ENCODE measurements at regions not wholly inside any gene's neighbourhood (a gene's known extent, or its start where the extent isn't known, plus 50 kb on each side); places are given as distances from the start of the nearest gene placed in this dataset.

GRCh38 chr4:176469546-176469945 is 149.8 kb downstream of the SPCS3 start (continued):
- TF ChIP-seq ZNF518A (tag by site-specific recombination; conservative IDR thresholded peaks at IDR 0.05; ENCODE audit: low read depth), result no peak
- TF ChIP-seq PRDM4 (tag by site-specific recombination; IDR thresholded peaks at IDR 0.05), result no peak
- no peak for TF ChIP-seq ZNF138 (tag by site-specific recombination; IDR thresholded peaks at IDR 0.05; ENCODE audit: borderline replicate concordance)
- no peak for TF ChIP-seq SCRT1 (tag by site-specific recombination; IDR thresholded peaks at IDR 0.05; ENCODE audit: borderline replicate concordance)
- no peak for TF ChIP-seq ZNF335 (tag by site-specific recombination; conservative IDR thresholded peaks at IDR 0.05)
- no peak for TF ChIP-seq ZNF830 (tag by site-specific recombination; IDR thresholded peaks at IDR 0.05; ENCODE audit: low read depth)
- TF ChIP-seq ZNF16 (tag by site-specific recombination; IDR thresholded peaks at IDR 0.05; ENCODE audit: low read depth), result no peak

- ChIA-PET POLR2A (no interaction called here), CTCF (interaction anchor here (0.5 to 0.6 kb wide), 2 partner anchors 21 to 56 kb away, joined by 3 to 6 read pairs; no protein-coding TSS in a partner anchor)
Measured at GRCh38 chr4:176470671-176471070, 150.9 kb downstream of the SPCS3 start.

More at GRCh38 chr4:176470671-176471070, 150.9 kb downstream of the SPCS3 start:
- H3K4me1 ChIP-seq (ENCODE audit: control insufficient read depth, insufficient read depth, low read length), result no peaks in the 10 kb centered on the region
- H3K4me3 ChIP-seq (ENCODE audit: low read depth, low read length), result no peak overlapping the region
- no peak overlapping the region for H3K27ac ChIP-seq (ENCODE audit: extremely low read depth, low read depth, low read length)
- H3K9me3 ChIP-seq (ENCODE audit: control insufficient read depth, insufficient read depth, low read depth, low read length), result no peaks in the 10 kb centered on the region
- H3K36me3 ChIP-seq (ENCODE audit: control insufficient read depth in 2 of 2, insufficient read depth in 1 of 2, low read length in 2 of 2), result no peaks in the 10 kb centered on the region
- TF ChIP-seq FEZF1 (tag by site-specific recombination; IDR thresholded peaks at IDR 0.05), result no peak
- no peak for TF ChIP-seq EGR2 (tag by site-specific recombination; IDR thresholded peaks at IDR 0.05; ENCODE audit: low read depth)
- no peak for TF ChIP-seq SALL2 (tag by site-specific recombination; IDR thresholded peaks at IDR 0.05; ENCODE audit: borderline replicate concordance)
- TF ChIP-seq GFI1B (tag by site-specific recombination; IDR thresholded peaks at IDR 0.05), result no peak
- no peak for TF ChIP-seq YY2 (tag by site-specific recombination; IDR thresholded peaks at IDR 0.05)
- TF ChIP-seq ZNF558 (tag by site-specific recombination; IDR thresholded peaks at IDR 0.05), result no peak
- TF ChIP-seq RBAK (tag by site-specific recombination; IDR thresholded peaks at IDR 0.05), result no peak
- TF ChIP-seq ZSCAN5A (tag by site-specific recombination; IDR thresholded peaks at IDR 0.05), result no peak
- TF ChIP-seq ZNF19 (tag by site-specific recombination; IDR thresholded peaks at IDR 0.05; ENCODE audit: low read depth), result no peak
- no peak for TF ChIP-seq ZNF404 (tag by site-specific recombination; IDR thresholded peaks at IDR 0.05)
- no peak for TF ChIP-seq ATF2 (tag by site-specific recombination; IDR thresholded peaks at IDR 0.05; ENCODE audit: low read depth)
- no peak for TF ChIP-seq ZNF114 (tag by site-specific recombination; IDR thresholded peaks at IDR 0.05)
- no peak for TF ChIP-seq ZNF248 (tag by site-specific recombination; IDR thresholded peaks at IDR 0.05)
- TF ChIP-seq TRIM28 (IDR thresholded peaks at IDR 0.05; ENCODE audit: borderline replicate concordance, low read length), result no peak
- TF ChIP-seq ZNF138 (tag by site-specific recombination; IDR thresholded peaks at IDR 0.05; ENCODE audit: borderline replicate concordance), result no peak
- TF ChIP-seq HOXC10 (CRISPR knock-in tag; IDR thresholded peaks at IDR 0.05), result no peak
- no peak for TF ChIP-seq TCF7L2 (IDR thresholded peaks at IDR 0.05; ENCODE audit: borderline replicate concordance, low read depth, low read length)
- TF ChIP-seq ZNF677 (tag by site-specific recombination; IDR thresholded peaks at IDR 0.05), result no peak
- no peak for TF ChIP-seq ZNF692 (tag by site-specific recombination; IDR thresholded peaks at IDR 0.05)
- TF ChIP-seq ZNF302 (tag by site-specific recombination; IDR thresholded peaks at IDR 0.05; ENCODE audit: low read depth), result no peak
